ENCODE measurements at regions not wholly inside any gene's neighbourhood (a gene's known extent, or its start where the extent isn't known, plus 50 kb on each side); places are given as distances from the start of the nearest gene placed in this dataset.

GRCh38 chr11:122270535-122270934 is 154.5 kb upstream of the BLID start:
- no peak for DNase-seq

- no peak for DNase-seq
Measured at GRCh38 chr11:122269824-122270223, 153.8 kb upstream of the BLID start.

GRCh38 chr11:122268601-122269130 is 152.7 kb upstream of the BLID start:
- DNase-seq: no peak

GRCh38 chr11:122267602-122268001 is 151.6 kb upstream of the BLID start:
- DNase-seq: no peak

GRCh38 chr11:122265981-122266380 is 150.0 kb upstream of the BLID start:
- no peak for DNase-seq

- no peak for DNase-seq
Measured at GRCh38 chr11:122264121-122264520, 148.1 kb upstream of the BLID start.

- no peak for DNase-seq
Measured at GRCh38 chr11:122261546-122261945, 145.5 kb upstream of the BLID start.

GRCh38 chr11:122259195-122259821 is 143.3 kb upstream of the BLID start:
- no peak for DNase-seq

GRCh38 chr11:122258446-122259194 is 142.6 kb upstream of the BLID start:
- no peak for DNase-seq

- no peak for DNase-seq
Measured at GRCh38 chr11:122253589-122254231, 137.7 kb upstream of the BLID start.

- DNase-seq: no peak
Measured at GRCh38 chr11:122248939-122249338, 132.9 kb upstream of the BLID start.

- no peak for DNase-seq
Measured at GRCh38 chr11:122248131-122248530, 132.1 kb upstream of the BLID start.

GRCh38 chr11:122246874-122247273 is 130.9 kb upstream of the BLID start:
- DNase-seq: no peak

- DNase-seq: no peak
Measured at GRCh38 chr11:122242731-122243130, 126.7 kb upstream of the BLID start.

- DNase-seq: no peak
Measured at GRCh38 chr11:122241566-122241965, 125.6 kb upstream of the BLID start.

- DNase-seq: no peak
Measured at GRCh38 chr11:122240638-122241037, 124.6 kb upstream of the BLID start.

- no peak for DNase-seq
Measured at GRCh38 chr11:122235615-122236014, 119.6 kb upstream of the BLID start.

GRCh38 chr11:122234780-122235179 is 118.8 kb upstream of the BLID start:
- no peak for DNase-seq

GRCh38 chr11:122234257-122234656 is 118.2 kb upstream of the BLID start:
- no peak for DNase-seq

- no peak for DNase-seq
Measured at GRCh38 chr11:122232985-122233384, 117.0 kb upstream of the BLID start.

- DNase-seq: no peak
Measured at GRCh38 chr11:122230385-122230755, 114.4 kb upstream of the BLID start.

GRCh38 chr11:122229481-122230384 is 113.7 kb upstream of the BLID start:
- DNase-seq: no peak

GRCh38 chr11:122229078-122229477 is 113.1 kb upstream of the BLID start:
- no peak for DNase-seq
